A673 (cell line): ENCODE measurements at regions not wholly inside any gene's neighbourhood (a gene's known extent, or its start where the extent isn't known, plus 50 kb on each side); places are given as distances from the start of the nearest gene placed in this dataset.
A peak's percentile ranks its signal among the peaks of the same experiment; 100 is the strongest.

Experiments
- BruUV-seq: library from RNA; stranded (reverse); fragments of 400-500 nt; replicated peaks from 2 replicates; lab custom pipeline; 2021; lab: Mats Ljungman, UMichigan
- CTCF ChIA-PET: fragments of 300-600 bp; sonication (Branson Sonifier 250); formaldehyde crosslinking; loops from one replicate; lab custom pipeline; 2022; ENCODE audit warnings: antibody characterized with exemption; lab: Charles Lee
- POLR2A ChIA-PET: fragments of 300-600 bp; sonication (Branson Sonifier 250); formaldehyde crosslinking; loops from one replicate; lab custom pipeline; 2022; ENCODE audit warnings: antibody characterized with exemption; ENCODE audit not compliant: low non-redundant PET; lab: Charles Lee
- DNase-seq: peaks from one replicate; pipeline ENCODE4 v3.0.0-alpha.2; 2015; ENCODE audit warnings: low spot score
- H3K27ac ChIP-seq: fragments of 200-600 bp; sonication (generic); 2 replicates; pipeline ENCODE4 v1.5.1; 2016; ENCODE audit warnings: mixed run types, low read depth, mild to moderate bottlenecking, mixed read lengths, antibody characterized with exemption, low read length; ENCODE audit not compliant: poor library complexity, severe bottlenecking
- H3K27me3 ChIP-seq: fragments of 200-600 bp; sonication (generic); replicated peaks from 2 replicates; pipeline ENCODE4 v1.6.1; 2017; ENCODE audit warnings: mixed run types, low read depth, mild to moderate bottlenecking, mixed read lengths, antibody characterized with exemption, low read length; ENCODE audit not compliant: insufficient read depth, poor library complexity
- H3K36me3 ChIP-seq: fragments of 200-600 bp; sonication (generic); 2 replicates; pipeline ENCODE4 v1.6.1; 2016; ENCODE audit warnings: mixed run types, mild to moderate bottlenecking, mixed read lengths, antibody characterized with exemption, low read length; ENCODE audit not compliant: insufficient read depth, poor library complexity, severe bottlenecking
- H3K4me1 ChIP-seq: fragments of 200-600 bp; sonication (generic); 2 replicates; pipeline ENCODE4 v1.6.1; 2017; ENCODE audit warnings: mixed run types, mild to moderate bottlenecking, mixed read lengths, antibody characterized with exemption, low read length; ENCODE audit not compliant: insufficient read depth, poor library complexity, severe bottlenecking
- H3K4me3 ChIP-seq: fragments of 200-600 bp; sonication (generic); 2 replicates; pipeline ENCODE4 v1.5.1; 2016; ENCODE audit warnings: low read depth, mixed run types, mild to moderate bottlenecking, mixed read lengths, low read length; ENCODE audit not compliant: poor library complexity, severe bottlenecking
- H3K9me3 ChIP-seq: fragments of 200-600 bp; sonication (generic); 2 replicates; pipeline ENCODE4 v1.6.1; 2016; ENCODE audit warnings: mixed run types, low read depth, mild to moderate bottlenecking, mixed read lengths, antibody characterized with exemption, low read length; ENCODE audit not compliant: poor library complexity, severe bottlenecking
- EZH2 ChIP-seq: fragments of 200-600 bp; sonication (generic); IDR thresholded peaks from 2 replicates; pipeline ENCODE4 v1.6.1; 2017; ENCODE audit warnings: borderline replicate concordance, low read depth, mild to moderate bottlenecking, mixed read lengths, antibody characterized with exemption, low read length; ENCODE audit not compliant: poor library complexity, severe bottlenecking
- intact Hi-C: fragments of 100-400 bp; cut with micrococcal nuclease; formaldehyde crosslinking; loops from one replicate; pipeline ENCODE4 v1.10.0; 2022; ENCODE audit not compliant: unreplicated experiment
- TF ChIP-seq, protein P1 (sequence below): fragments of 300-800, 200-600 bp; sonication (generic); conservative IDR thresholded peaks from 2 replicates; pipeline ENCODE4 v1.5.1; 2017; ENCODE audit warnings: low read depth, mild to moderate bottlenecking, antibody characterized with exemption, low read length, moderate library complexity, mixed read lengths

DNA sequence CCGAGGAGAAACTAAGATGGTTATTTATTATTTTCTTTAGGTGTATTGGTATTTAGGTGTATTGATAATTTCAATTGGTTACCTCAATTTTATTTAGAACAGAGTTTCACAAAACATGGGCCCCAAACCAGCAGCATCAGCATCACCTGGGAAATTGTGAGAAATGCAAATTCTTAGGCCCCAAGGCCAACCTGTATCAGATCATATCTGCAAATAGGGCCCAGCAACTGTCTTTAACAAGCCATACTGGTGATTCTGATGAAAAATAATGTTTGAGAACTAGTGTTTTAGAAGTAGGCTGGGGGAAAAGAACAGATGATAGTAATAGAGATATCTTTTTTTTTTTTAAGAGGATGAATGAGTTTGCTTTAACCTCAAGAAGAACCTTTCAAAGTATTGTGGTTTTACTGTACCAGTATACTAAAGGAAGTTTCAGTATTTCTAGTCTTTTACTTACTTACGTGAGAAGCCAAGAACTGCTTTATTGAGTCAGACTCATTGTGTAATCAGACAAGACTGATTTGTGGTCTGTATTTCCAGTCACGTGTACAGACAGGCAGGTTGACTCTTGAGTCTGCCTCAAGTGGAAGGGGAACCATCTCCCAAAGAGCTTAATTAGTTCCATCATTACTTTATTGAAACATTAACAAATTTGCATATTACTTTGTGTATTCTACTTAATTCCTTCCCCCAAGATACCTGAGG lies 60.4 kb upstream of the GAREM1 start:
- CTCF ChIA-PET: no interaction called here
- Histone ChIP-seq H3K4me1 (no peaks in the 10 kb centered on the region), H3K36me3 (no peaks in the 10 kb centered on the region), H3K9me3 (no peaks in the 10 kb centered on the region), H3K27ac (no peak overlapping the region), H3K27me3 (no peaks in the 10 kb centered on the region), H3K4me3 (no peak overlapping the region)
- intact Hi-C loops: no loop called here
- no TSS peak for BruUV-seq
- POLR2A ChIA-PET: interaction anchor here (0.7 kb wide), 1 partner anchor 350 kb away, joined by 3 read pairs; no protein-coding TSS in a partner anchor
- TF ChIP-seq, protein P1, sequence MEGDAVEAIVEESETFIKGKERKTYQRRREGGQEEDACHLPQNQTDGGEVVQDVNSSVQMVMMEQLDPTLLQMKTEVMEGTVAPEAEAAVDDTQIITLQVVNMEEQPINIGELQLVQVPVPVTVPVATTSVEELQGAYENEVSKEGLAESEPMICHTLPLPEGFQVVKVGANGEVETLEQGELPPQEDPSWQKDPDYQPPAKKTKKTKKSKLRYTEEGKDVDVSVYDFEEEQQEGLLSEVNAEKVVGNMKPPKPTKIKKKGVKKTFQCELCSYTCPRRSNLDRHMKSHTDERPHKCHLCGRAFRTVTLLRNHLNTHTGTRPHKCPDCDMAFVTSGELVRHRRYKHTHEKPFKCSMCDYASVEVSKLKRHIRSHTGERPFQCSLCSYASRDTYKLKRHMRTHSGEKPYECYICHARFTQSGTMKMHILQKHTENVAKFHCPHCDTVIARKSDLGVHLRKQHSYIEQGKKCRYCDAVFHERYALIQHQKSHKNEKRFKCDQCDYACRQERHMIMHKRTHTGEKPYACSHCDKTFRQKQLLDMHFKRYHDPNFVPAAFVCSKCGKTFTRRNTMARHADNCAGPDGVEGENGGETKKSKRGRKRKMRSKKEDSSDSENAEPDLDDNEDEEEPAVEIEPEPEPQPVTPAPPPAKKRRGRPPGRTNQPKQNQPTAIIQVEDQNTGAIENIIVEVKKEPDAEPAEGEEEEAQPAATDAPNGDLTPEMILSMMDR: no peak
- TF ChIP-seq EZH2: no peak
- DNase-seq: peak; percentile 33

GRCh38 chr18:32529722-32530420 lies 59.2 kb upstream of the GAREM1 start:
- no peak for DNase-seq
- no TSS peak for BruUV-seq
- TF ChIP-seq, protein P1: no peak
- no peak for TF ChIP-seq EZH2
- ChIA-PET CTCF (no interaction called here), POLR2A (interaction anchor here (0.7 kb wide), 1 partner anchor 349 kb away, joined by 3 read pairs; no protein-coding TSS in a partner anchor)
- H3K9me3 ChIP-seq: no peaks in the 10 kb centered on the region
- no peak overlapping the region for H3K27ac ChIP-seq
- H3K4me1 ChIP-seq: no peaks in the 10 kb centered on the region
- no peaks in the 10 kb centered on the region for H3K27me3 ChIP-seq
- no peak overlapping the region for H3K4me3 ChIP-seq
- intact Hi-C loops: no loop called here
- no peaks in the 10 kb centered on the region for H3K36me3 ChIP-seq

DNA sequence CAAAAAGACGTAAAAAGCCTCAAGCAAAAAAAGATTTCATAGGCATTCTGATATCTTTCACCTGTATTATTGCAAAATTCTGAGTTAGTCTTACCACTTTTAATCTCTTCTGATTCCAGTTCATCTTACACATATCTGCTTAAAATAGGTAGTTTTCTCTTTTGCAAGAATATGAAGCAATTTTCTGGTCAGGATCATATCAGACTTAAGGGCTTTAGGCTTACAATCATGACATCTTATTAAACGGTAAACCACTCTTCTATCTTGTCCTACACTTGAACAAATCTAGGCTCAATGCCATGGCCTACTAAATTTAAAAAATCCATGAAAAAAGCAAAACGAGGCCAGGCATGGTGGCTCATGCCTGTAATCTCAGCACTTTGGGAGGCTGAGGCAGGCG lies 50.1 kb upstream of the GAREM1 start:
- Histone ChIP-seq H3K4me3 (no peak overlapping the region), H3K27ac (no peak overlapping the region), H3K9me3 (no peaks in the 10 kb centered on the region), H3K36me3 (no peaks in the 10 kb centered on the region), H3K4me1 (no peaks in the 10 kb centered on the region), H3K27me3 (no peaks in the 10 kb centered on the region)
- no TSS peak for BruUV-seq
- TF ChIP-seq, protein P1: no peak
- ChIA-PET CTCF (no interaction called here), POLR2A (no interaction called here)
- no peak for DNase-seq
- intact Hi-C loops: no loop called here
